GM12873 (cell line): ENCODE measurements at regions not wholly inside any gene's neighbourhood (a gene's known extent, or its start where the extent isn't known, plus 50 kb on each side); places are given as distances from the start of the nearest gene placed in this dataset.

Experiments
- CTCF ChIP-seq: IDR thresholded peaks from 2 replicates; pipeline ENCODE4 v1.5.1; 2012; ENCODE audit warnings: low read depth, mild to moderate bottlenecking, moderate library complexity, low read length, control low read depth; ENCODE audit not compliant: insufficient read depth; ENCODE audit errors: missing control alignments

GRCh38 chr14:65287264-65288131 is 125.0 kb upstream of the FUT8 start:
- peak; percentile 17 for TF ChIP-seq CTCF

DNA sequence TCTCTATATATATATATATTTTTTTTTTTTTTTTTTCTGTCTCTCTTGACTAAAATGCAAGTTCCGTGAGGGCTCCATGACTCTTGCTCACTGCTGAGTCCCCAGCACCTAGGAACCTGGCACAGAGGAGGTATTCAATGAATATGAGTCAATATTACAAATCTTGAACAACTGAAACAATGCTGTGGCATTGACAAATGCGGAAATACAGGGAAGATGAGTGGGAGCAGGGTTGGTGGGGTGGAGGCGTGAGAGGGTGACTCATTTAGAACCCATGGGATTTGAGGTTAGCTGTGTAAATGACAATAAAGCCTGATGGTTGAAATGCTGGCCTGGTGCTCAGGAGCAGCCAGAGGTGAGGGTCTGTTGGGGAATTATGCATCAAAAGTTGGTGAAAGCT is 121.7 kb upstream of the FUT8 start:
- no peak for TF ChIP-seq CTCF

GRCh38 chr14:65291531-65291930 is 121.0 kb upstream of the FUT8 start:
- TF ChIP-seq CTCF: no peak

DNA sequence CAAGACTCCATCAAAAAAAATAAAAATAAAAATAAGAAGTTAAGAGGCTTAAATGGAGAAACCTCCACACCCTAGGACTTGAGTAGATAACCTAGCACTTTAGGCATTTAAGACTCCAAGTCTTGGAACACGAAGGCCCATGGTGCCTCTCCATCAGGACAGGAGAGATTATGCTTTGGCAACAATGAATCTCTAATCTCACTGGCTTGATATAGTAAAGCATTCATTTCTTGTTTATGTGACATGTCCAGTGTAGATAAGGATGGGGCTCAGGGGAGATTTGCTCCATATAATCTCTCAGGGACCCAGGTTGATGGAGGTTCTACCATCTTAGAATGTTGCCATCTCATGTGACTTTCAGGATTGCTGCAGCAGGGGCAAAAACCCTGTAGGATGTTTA is 117.7 kb upstream of the FUT8 start:
- TF ChIP-seq CTCF: no peak

DNA sequence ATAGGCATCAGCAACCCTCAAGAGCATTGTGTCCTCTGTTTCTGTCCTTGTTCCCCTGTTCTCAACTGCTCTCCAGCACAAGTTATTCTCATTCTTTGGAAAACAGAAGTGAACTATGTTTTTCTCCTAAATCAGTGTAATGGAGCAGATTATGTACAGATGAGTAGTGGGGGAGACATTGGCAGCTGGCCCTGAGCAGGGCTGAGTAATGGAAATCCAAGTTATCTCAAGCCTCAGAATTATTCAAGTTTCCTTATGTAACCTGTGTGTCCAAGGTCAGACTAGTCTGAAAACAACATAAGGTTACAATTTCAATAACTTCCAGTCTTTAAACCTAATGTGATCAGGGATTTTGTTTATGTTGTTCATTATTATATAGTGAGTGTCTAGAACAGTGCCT is 116.1 kb upstream of the FUT8 start:
- no peak for TF ChIP-seq CTCF

GRCh38 chr14:65296876-65297275 is 115.7 kb upstream of the FUT8 start:
- TF ChIP-seq CTCF: no peak

- TF ChIP-seq CTCF: no peak
Measured at GRCh38 chr14:65297744-65298143, 114.8 kb upstream of the FUT8 start.
